OCI-LY1 (cell line): ENCODE measurements at regions not wholly inside any gene's neighbourhood (a gene's known extent, or its start where the extent isn't known, plus 50 kb on each side); places are given as distances from the start of the nearest gene placed in this dataset.

ENCODE experiments used
- H2AFZ ChIP-seq: fragments of 200-600 bp; sonication (generic), shearing (Covaris generic); 2 replicates; pipeline ENCODE4 v1.6.0; 2014; ENCODE audit warnings: antibody characterized with exemption, mild to moderate bottlenecking, low read length
- H3F3A ChIP-seq: fragments of 200-600 bp; sonication (generic), shearing (Covaris generic); 2 replicates; pipeline ENCODE4 v1.6.0; 2014; ENCODE audit warnings: mild to moderate bottlenecking, antibody characterized with exemption, low read length, moderate library complexity; ENCODE audit not compliant: insufficient read depth
- H3K27ac ChIP-seq: fragments of 200-600 bp; sonication (generic); 2 replicates; pipeline ENCODE4 v1.5.1; 2014; ENCODE audit warnings: low read length, mixed run types, mild to moderate bottlenecking, low read depth; ENCODE audit not compliant: poor library complexity, severe bottlenecking
- H3K27me3 ChIP-seq: fragments of 200-600 bp; sonication (generic); 2 replicates; pipeline ENCODE4 v1.6.0; 2014; ENCODE audit warnings: antibody characterized with exemption, mild to moderate bottlenecking, low read length, moderate library complexity; ENCODE audit not compliant: insufficient read depth
- H3K36me3 ChIP-seq: fragments of 200-600 bp; sonication (generic); 2 replicates; pipeline ENCODE4 v1.6.1; 2014; ENCODE audit warnings: mild to moderate bottlenecking, antibody characterized with exemption, low read length, moderate library complexity, mixed read lengths; ENCODE audit not compliant: insufficient read depth
- H3K4me1 ChIP-seq: fragments of 200-600 bp; sonication (generic); 2 replicates; pipeline ENCODE4 v1.5.1; 2014; ENCODE audit warnings: mild to moderate bottlenecking, low read length, moderate library complexity; ENCODE audit not compliant: insufficient read depth, severe bottlenecking
- H3K4me2 ChIP-seq: fragments of 200-600 bp; sonication (generic), shearing (Covaris generic); 2 replicates; pipeline ENCODE4 v1.6.1; 2014; ENCODE audit warnings: low read length
- H3K4me3 ChIP-seq: fragments of 200-600 bp; sonication (generic); 2 replicates; pipeline ENCODE4 v1.5.1; 2014; ENCODE audit warnings: low read length, low read depth, mild to moderate bottlenecking, mixed read lengths; ENCODE audit not compliant: poor library complexity, severe bottlenecking
- H3K79me2 ChIP-seq: fragments of 200-600 bp; shearing (Covaris generic); 2 replicates; pipeline ENCODE4 v1.6.1; 2016; ENCODE audit warnings: mixed run types, low read length, mixed read lengths; ENCODE audit not compliant: insufficient read depth
- H3K9ac ChIP-seq: fragments of 200-600 bp; sonication (generic), shearing (Covaris generic); 2 replicates; pipeline ENCODE4 v1.6.1; 2014; ENCODE audit warnings: mild to moderate bottlenecking, low read length, mixed read lengths
- H3K9me2 ChIP-seq: fragments of 200-600 bp; sonication (generic), shearing (Covaris generic); 2 replicates; pipeline ENCODE4 v1.6.1; 2014; ENCODE audit warnings: low read depth, mild to moderate bottlenecking, low read length, mixed read lengths
- H3K9me3 ChIP-seq: fragments of 200-600 bp; shearing (Covaris generic); 2 replicates; pipeline ENCODE4 v1.6.1; 2014; ENCODE audit warnings: low read length, mixed read lengths
- H4K20me1 ChIP-seq: fragments of 200-600 bp; sonication (generic), shearing (Covaris generic); 2 replicates; pipeline ENCODE4 v1.6.0; 2016; ENCODE audit warnings: mild to moderate bottlenecking, low read length; ENCODE audit not compliant: insufficient read depth
- CTCF ChIP-seq: fragments of 200-600 bp; sonication (generic), shearing (Covaris generic); IDR thresholded peaks from 2 replicates; pipeline ENCODE4 v1.5.1; 2017; ENCODE audit warnings: mild to moderate bottlenecking, antibody characterized with exemption, low read length, moderate library complexity, mixed read lengths
- EZH2 ChIP-seq: fragments of 200-600 bp; sonication (generic), shearing (Covaris generic); IDR thresholded peaks from 2 replicates; pipeline ENCODE4 v1.8.0; 2017; ENCODE audit warnings: borderline replicate concordance, mixed run types, mild to moderate bottlenecking, antibody characterized with exemption, low read length, moderate library complexity, mixed read lengths

DNA sequence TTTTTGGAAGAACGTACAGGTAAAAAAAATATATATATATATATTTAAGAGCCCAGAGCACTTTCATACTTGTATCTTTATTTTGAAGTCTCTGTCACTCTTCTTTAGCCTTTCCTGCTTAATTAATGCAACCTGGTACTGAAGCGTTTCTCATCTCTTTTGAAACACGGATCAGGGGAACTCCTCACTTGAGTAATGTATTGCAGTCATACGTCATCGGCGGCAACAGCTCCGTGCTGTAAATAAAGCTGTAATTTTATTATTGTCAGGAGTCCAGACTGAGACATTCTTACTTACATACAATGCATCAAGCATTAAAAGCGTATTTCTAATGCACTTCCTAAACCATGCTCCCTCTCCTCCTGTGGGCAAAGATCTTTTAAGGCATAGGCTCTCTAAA is 514.7 kb downstream of the SOX11 start:
- Histone ChIP-seq H3K9ac (no peak overlapping the region), H3K79me2 (no peaks in the 10 kb centered on the region), H3K4me3 (no peak overlapping the region), H3K9me3 (peaks cover 4% of the 10 kb centered on the region; the same call in 1 of the 2 replicates), H3K27me3 (no peaks in the 10 kb centered on the region), H3K9me2 (no peaks in the 10 kb centered on the region), H3K4me1 (peaks cover 18% of the 10 kb centered on the region), H3K36me3 (no peaks in the 10 kb centered on the region; the same call in 1 of the 2 replicates), H4K20me1 (no peaks in the 10 kb centered on the region), H3K27ac (no peak overlapping the region), H2AFZ (no peak overlapping the region), H3F3A (no peaks in the 10 kb centered on the region), H3K4me2 (no peak overlapping the region)
- TF ChIP-seq CTCF (no peak), EZH2 (no peak)

- Histone ChIP-seq H3K79me2 (no peaks in the 10 kb centered on the region), H3K27ac (no peak overlapping the region), H3K27me3 (no peaks in the 10 kb centered on the region), H3K4me1 (peaks cover 26% of the 10 kb centered on the region), H3F3A (no peaks in the 10 kb centered on the region), H3K9ac (no peak overlapping the region), H3K36me3 (no peaks in the 10 kb centered on the region; the same call in 1 of the 2 replicates), H3K9me2 (no peaks in the 10 kb centered on the region), H3K4me2 (no peak overlapping the region), H4K20me1 (no peaks in the 10 kb centered on the region), H3K9me3 (peaks cover 3% of the 10 kb centered on the region; the same call in 1 of the 2 replicates), H3K4me3 (no peak overlapping the region), H2AFZ (no peak overlapping the region)
- no peak for TF ChIP-seq EZH2
- TF ChIP-seq CTCF, result no peak
These were observed 519.1 kb downstream of the SOX11 start for GRCh38 chr2:6211236-6211635.

DNA sequence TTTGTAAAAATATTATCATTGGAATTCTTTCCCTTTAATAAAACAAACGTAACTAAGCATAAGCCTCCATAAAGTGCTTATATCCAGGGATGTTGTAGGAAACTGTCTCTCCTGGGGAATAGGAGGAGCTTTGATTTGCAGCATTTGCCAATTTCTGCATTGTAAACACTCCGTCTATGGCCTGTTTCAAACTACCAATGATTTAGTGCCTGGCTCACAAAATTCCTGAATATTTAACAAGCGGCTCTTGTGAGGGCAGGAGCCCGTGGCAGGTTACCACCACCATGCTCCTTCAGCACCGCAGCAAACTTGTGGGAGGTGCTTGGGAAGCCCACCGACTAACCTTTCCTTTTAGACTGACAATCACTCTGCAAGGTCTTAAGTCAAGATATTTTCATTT is 520.3 kb downstream of the SOX11 start:
- no peak overlapping the region for H3K4me3 ChIP-seq
- no peaks in the 10 kb centered on the region for H3K36me3 ChIP-seq
- no peak for TF ChIP-seq EZH2
- no peak for TF ChIP-seq CTCF
- H3K9me3 ChIP-seq, result no peaks in the 10 kb centered on the region
- H3K79me2 ChIP-seq, result no peaks in the 10 kb centered on the region
- H4K20me1 ChIP-seq, result no peaks in the 10 kb centered on the region
- peaks cover 31% of the 10 kb centered on the region for H3K4me1 ChIP-seq
- no peaks in the 10 kb centered on the region for H3K9me2 ChIP-seq
- no peak overlapping the region for H3K9ac ChIP-seq
- no peaks in the 10 kb centered on the region for H3F3A ChIP-seq
- H3K27me3 ChIP-seq, result no peaks in the 10 kb centered on the region
- no peak overlapping the region for H3K27ac ChIP-seq
- no peak overlapping the region for H2AFZ ChIP-seq
- H3K4me2 ChIP-seq, result no peak overlapping the region
